ENCODE measurements at regions not wholly inside any gene's neighbourhood (a gene's known extent, or its start where the extent isn't known, plus 50 kb on each side); places are given as distances from the start of the nearest gene placed in this dataset.

- DNase-seq: no peak
Measured at GRCh38 chr4:181424362-181425016, 818.7 kb upstream of the TENM3 start.

- no peak for DNase-seq
Measured at GRCh38 chr4:181427076-181427475, 816.1 kb upstream of the TENM3 start.

GRCh38 chr4:181431006-181431405 lies 812.2 kb upstream of the TENM3 start:
- DNase-seq: no peak

GRCh38 chr4:181431661-181432060 lies 811.5 kb upstream of the TENM3 start:
- no peak for DNase-seq

GRCh38 chr4:181432335-181432734 lies 810.9 kb upstream of the TENM3 start:
- DNase-seq: no peak

GRCh38 chr4:181437895-181438294 lies 805.3 kb upstream of the TENM3 start:
- no peak for DNase-seq

GRCh38 chr4:181438641-181439040 lies 804.6 kb upstream of the TENM3 start:
- no peak for DNase-seq

GRCh38 chr4:181443021-181443420 lies 800.2 kb upstream of the TENM3 start:
- DNase-seq: no peak

GRCh38 chr4:181465826-181466225 lies 777.4 kb upstream of the TENM3 start:
- no peak for DNase-seq

GRCh38 chr4:181468451-181468850 lies 774.8 kb upstream of the TENM3 start:
- no peak for DNase-seq

- DNase-seq: no peak
Measured at GRCh38 chr4:181470306-181470705, 772.9 kb upstream of the TENM3 start.

- no peak for DNase-seq
Measured at GRCh38 chr4:181475359-181475758, 767.8 kb upstream of the TENM3 start.

- DNase-seq: no peak
Measured at GRCh38 chr4:181475781-181476507, 767.3 kb upstream of the TENM3 start.

- DNase-seq: no peak
Measured at GRCh38 chr4:181476508-181476890, 766.7 kb upstream of the TENM3 start.

- peak; percentile 9 for DNase-seq
Measured at GRCh38 chr4:181477591-181477990, 765.6 kb upstream of the TENM3 start.

- DNase-seq: no peak
Measured at GRCh38 chr4:181478656-181479055, 764.5 kb upstream of the TENM3 start.

GRCh38 chr4:181479141-181479540 lies 764.1 kb upstream of the TENM3 start:
- DNase-seq: peak; percentile 33

- no peak for DNase-seq
Measured at GRCh38 chr4:181484396-181484795, 758.8 kb upstream of the TENM3 start.

GRCh38 chr4:181488926-181489325 lies 754.3 kb upstream of the TENM3 start:
- no peak for DNase-seq

- DNase-seq: no peak
Measured at GRCh38 chr4:181498148-181498547, 745.1 kb upstream of the TENM3 start.

GRCh38 chr4:181502611-181503010 lies 740.6 kb upstream of the TENM3 start:
- DNase-seq: no peak

GRCh38 chr4:181503687-181504390 lies 739.4 kb upstream of the TENM3 start:
- no peak for DNase-seq

- DNase-seq: peak; percentile 90
Measured at GRCh38 chr4:181504924-181505323, 738.3 kb upstream of the TENM3 start.

- no peak for DNase-seq
Measured at GRCh38 chr4:181507180-181507835, 735.9 kb upstream of the TENM3 start.

Data from NCI-H1436 treated with DMSO at 0.1 percent for 48 hours (cell line).